CD4-positive, alpha-beta T cell treated with Interleukin-4 for 1 hour (primary cell): ENCODE measurements at regions not wholly inside any gene's neighbourhood (a gene's known extent, or its start where the extent isn't known, plus 50 kb on each side); places are given as distances from the start of the nearest gene placed in this dataset.

Source experiments
- DNase-seq, 2 donors: peaks; one replicate each; pipeline ENCODE4 v3.0.0-alpha.2; 2020 to 2022

DNA sequence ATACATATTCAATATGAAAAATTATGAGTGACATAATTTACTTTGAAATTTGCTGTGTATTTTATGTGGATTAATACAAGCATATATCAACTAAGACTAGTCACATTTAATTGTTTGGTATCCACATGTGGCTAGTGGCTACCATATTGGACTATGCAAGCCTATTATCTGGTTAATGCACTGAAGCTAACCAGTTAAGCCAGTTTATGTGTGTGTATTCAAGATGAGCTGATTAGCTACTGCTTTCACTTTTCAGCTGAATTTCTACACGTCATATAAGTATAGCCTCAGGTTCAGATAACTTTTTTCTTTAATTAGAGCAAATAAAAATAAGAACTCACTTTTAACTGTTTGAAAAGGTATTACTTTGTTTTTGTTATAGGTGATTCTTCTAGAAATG is 903.7 kb downstream of the TFAP2A start:
- DNase-seq, result no peak

- DNase-seq, result no peak
Measured at GRCh38 chr6:9507136-9507895, 907.6 kb downstream of the TFAP2A start.

GRCh38 chr6:9504191-9504590 is 910.7 kb downstream of the TFAP2A start:
- no peak for DNase-seq

DNA sequence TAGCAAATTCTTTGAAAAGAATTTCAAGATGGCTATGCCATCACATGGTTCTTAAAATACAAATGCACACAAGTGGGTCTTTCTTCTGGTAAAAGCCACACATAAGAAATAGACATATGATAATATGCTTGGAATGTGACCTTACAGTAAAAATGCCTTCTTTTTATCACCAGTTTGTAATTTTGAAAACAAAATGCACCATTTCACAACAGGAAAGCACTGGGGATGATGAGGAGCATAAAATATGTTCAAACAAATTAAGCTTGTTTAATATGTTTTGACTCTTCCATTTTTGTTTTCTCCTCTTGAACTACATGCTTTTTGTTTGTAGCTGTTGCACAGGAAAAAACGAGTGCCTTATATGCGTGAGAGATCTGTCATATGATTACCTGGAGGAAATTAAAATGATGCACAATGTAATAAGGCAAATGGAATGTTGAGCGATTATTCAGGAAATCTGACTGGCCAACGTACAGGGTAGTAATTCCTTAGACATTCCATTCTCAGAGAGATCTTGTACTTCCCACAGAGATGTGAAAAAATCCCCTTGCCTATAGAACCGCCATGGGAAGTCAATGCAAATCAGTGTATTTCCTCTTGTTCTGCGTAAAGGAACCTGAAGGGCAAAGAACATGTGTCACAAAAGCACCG is 911.6 kb downstream of the TFAP2A start:
- no peak for DNase-seq

DNA sequence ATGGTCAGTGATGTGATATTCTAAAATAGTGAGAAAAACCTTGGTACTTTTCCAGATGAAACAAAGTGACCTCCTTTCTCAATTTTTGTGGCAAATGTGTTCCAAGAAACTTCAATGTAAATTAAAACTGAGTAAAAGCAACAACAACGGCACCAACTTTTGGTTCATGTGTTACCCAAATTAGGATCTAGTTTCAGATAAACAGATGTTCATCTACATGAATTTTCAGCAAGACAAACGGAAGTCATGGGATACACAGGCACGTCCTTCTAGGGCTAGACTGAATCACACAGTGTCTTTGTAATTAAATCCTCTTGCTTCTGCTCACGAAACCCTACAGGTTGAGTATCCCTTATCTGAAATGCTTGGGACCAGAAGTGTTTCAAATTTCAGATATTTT is 915.2 kb downstream of the TFAP2A start:
- no peak for DNase-seq

- DNase-seq, result no peak
Measured at GRCh38 chr6:9496837-9497236, 918.0 kb downstream of the TFAP2A start.

GRCh38 chr6:9494864-9495263 is 920.0 kb downstream of the TFAP2A start:
- no peak for DNase-seq

DNA sequence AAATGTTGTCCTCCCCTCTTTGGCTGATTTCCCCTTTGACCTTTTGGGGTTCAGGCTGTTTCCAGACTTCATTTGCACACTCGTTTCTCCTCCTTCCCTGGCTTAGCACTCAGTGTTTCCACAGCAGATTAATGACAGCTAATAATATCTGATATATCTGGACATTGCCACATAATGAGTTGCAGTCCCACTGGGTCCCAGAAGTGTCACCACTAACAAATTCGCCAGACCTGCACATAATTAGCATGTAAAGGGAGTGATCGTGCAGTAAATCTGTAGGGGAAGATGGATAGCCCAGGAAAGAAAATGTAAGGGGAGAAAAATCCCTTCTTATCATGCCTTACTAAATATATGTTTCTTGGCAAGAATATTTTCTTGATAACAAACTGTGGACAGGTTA is 922.1 kb downstream of the TFAP2A start:
- no peak for DNase-seq

DNA sequence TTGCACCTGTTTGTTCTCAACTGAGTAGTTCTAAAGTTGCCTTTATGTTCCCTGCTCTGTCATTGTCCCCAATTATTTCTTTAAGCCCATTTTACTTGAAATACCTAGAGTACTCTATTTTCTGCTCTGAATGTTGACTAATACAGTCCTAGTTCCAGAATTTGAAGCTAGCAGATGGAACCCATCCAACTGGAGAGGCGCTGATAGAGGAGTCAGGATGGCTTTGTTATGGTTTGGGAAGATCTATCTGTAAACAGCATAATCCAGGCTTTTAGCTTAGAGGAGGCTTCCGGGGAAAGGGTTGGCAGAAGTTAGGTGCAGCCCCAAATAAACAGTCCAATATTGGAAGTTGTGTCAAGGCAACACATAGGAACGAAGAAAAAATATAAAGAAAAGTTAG is 927.7 kb downstream of the TFAP2A start:
- no peak for DNase-seq

DNA sequence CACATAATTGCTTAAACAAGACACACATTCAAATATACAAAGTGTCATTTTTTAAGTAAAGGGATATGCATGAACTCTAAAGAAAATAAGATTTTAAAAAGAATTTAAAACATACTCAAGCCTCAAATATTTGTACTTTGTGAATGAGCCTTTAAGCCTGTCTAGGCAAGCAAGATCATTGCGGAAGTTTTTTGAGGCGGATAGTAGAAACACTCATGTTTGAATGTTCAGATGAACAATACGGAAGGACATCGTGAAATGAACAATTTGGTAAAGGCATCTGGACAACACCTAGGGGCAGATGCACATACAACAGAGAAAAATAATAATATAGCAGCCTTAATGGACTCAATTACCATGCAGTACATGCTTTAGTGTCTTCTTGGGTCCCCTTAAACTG is 928.9 kb downstream of the TFAP2A start:
- DNase-seq, result no peak

DNA sequence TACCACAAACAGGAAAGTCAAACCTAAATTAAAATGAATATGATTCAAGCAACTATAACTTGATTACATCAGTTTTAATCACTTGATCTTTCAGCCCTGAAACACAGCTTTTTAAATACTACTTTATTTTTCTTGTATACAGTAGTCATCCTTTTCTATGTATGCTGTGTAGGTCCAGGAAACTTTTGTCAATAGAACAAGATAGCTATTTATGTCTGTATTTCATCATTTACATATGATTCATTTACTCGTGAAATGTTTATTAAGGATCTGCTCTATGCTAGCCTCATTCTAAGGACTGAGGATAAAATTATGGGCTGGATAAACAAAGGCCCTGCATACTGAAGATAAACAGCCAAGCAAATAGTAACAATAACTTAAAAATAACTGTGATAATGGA is 930.2 kb downstream of the TFAP2A start:
- DNase-seq, result no peak

DNA sequence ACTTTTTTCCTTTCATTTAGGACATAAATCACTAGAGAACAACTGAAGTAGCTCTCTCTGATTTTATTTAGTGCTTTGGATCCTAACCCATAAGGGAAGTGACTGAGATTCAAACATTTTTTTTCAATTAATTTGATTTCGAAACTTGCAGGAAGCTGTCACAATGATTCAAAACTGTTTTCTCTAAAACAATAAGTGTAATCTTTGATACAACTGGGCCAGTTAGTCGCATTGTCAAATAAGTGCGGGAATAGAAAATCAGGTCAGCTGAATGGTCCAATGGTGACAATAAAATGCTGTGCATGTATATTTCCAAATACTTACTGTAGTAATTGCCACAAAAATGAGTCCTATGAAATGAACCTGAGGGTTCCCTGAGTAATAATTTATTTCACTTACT is 930.8 kb downstream of the TFAP2A start:
- no peak for DNase-seq

- DNase-seq, result no peak
Measured at GRCh38 chr6:9482030-9482738, 932.7 kb downstream of the TFAP2A start.

DNA sequence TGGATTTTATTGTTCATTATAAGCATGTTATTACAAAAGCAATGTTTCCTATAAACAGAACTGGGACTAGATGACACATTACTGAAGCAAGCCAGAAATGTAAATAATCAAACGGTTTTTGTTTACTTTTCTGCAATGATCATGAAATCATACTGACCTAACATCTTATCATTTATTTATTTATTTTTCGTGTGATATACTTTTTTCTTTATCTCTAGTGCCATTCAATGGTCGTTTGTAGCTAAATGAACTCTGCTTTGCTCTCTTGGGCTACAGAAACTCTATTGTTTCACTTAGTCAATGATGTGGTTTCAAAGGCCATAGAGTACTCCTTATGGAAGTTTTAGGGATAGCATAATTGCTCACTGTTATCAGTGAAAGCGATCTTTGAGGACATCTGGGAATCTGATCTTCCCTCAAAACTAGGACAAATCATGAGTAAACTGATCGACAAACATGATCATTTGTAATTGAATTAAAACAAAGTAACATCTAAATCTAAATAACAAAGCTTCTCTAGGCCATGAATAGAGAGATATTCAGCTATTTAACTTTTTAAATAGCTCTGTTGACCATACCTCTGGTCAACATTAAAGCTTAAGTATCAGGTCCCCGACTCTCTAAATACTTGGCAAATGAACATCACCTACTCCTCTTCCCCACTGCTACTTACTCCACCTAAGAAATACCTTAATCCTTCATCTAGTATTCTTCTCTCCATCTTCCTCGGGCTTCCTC is 933.4 kb downstream of the TFAP2A start:
- DNase-seq, result no peak

DNA sequence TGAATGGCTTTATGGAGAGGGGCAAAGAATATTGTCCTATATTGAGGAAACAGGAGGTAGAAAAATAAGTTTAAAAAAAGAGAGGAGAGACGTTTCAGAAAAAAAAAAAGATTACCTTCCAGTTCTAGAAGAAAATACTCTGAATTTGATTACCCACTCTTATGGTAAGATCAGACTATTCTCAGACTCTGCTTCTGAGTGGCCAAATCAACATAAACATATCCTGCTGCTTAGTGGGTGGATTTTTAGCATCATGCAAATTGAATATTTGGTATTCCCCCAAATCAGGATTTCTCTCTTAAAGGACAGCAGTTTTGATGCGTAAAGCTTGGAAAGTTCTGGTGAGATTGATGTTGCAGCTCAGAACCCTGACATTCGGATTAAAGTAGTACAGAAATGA is 946.6 kb downstream of the TFAP2A start:
- DNase-seq, result no peak

- DNase-seq, result no peak
Measured at GRCh38 chr6:9467741-9468140, 947.1 kb downstream of the TFAP2A start.

DNA sequence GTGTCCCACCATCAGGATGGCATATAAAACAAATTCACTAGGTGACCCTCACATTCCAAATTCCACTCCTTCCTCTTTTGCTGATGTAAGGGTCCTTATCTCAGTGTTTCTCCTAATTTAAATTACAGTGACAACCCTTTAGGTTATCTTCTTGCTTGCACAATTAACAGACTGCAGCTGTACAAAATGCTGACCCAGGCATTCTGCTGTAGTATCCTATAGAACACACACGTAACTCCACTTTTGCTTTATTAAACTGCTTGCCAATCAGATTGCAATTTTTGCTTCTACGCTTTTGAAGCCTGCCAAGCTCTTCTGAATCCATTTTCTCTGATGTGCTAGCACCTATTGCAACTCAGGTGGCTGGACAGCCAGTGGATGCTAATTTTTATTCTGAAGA is 950.3 kb downstream of the TFAP2A start:
- DNase-seq, result no peak

GRCh38 chr6:9463311-9463710 is 951.6 kb downstream of the TFAP2A start:
- DNase-seq, result no peak

- DNase-seq, result no peak
Measured at GRCh38 chr6:9461188-9461587, 953.7 kb downstream of the TFAP2A start.

DNA sequence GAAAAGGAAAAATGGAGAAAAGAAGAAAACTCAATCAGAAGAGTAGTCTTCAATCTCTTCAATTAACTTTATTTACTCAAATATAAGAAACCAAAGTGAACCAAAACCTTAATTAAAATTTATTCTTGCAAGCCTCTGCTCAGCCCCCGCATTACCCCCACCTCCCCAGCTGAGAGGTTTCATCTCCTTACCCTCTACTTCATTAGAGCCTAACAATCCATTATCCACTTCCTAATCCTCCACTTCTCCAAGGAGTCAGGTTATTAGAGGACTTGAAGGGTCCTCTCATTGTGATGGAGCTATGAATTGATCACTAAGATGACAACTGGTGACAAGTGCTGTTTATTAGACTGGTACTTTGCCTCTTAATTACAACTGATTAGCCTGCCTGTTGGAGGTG is 956.5 kb downstream of the TFAP2A start:
- no peak for DNase-seq

- no peak for DNase-seq
Measured at GRCh38 chr6:9455864-9456658, 958.8 kb downstream of the TFAP2A start.

DNA sequence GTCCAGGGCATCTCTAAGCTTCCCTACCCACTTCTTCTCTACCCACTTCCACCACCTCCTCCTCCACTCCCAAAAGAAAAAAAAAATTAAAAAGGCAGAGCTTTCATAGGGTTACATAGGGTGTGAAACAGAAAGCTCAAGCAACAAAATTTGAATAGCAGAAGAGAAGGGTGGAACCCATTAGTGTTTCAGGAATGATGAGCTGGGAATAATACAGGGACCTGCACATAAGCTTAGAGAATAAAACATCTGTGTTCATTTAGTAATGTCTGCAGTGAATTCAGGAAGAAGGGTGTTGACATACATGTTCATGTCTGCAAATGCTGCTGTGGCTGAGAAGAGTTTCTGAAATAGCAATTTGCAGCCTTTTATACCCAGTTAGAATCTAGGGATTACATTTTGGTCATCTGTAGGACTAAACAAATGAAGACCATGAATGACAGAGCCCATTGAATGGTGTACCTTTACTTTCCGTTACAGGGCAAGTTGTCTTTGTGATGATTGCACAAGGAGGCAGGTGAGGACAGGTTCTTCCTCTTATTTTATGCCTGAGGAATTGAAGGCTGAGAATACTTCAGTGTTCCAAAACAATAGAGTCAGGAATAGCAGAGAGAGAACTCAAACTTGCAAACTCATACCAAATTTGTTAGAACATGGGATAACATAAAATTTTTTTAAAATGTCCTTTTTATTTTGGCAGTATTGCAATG is 975.1 kb downstream of the TFAP2A start:
- DNase-seq, result no peak
